Epithelial cell of esophagus (primary cell): ENCODE measurements at regions not wholly inside any gene's neighbourhood (a gene's known extent, or its start where the extent isn't known, plus 50 kb on each side); places are given as distances from the start of the nearest gene placed in this dataset.

Source experiments
- DNase-seq: peaks from one replicate; pipeline ENCODE4 v3.0.0; 2010; ENCODE audit warnings: low read depth
- H3K4me3 ChIP-seq: 2 replicates; pipeline ENCODE4 v1.5.1; 2011; ENCODE audit warnings: mild to moderate bottlenecking, low read length, control low read depth
- CTCF ChIP-seq: IDR thresholded peaks from 2 replicates; pipeline ENCODE4 v1.5.1; 2011; ENCODE audit warnings: low read depth, mild to moderate bottlenecking, low read length, control low read depth, inconsistent platforms; ENCODE audit not compliant: insufficient read depth; ENCODE audit errors: missing control alignments

DNA sequence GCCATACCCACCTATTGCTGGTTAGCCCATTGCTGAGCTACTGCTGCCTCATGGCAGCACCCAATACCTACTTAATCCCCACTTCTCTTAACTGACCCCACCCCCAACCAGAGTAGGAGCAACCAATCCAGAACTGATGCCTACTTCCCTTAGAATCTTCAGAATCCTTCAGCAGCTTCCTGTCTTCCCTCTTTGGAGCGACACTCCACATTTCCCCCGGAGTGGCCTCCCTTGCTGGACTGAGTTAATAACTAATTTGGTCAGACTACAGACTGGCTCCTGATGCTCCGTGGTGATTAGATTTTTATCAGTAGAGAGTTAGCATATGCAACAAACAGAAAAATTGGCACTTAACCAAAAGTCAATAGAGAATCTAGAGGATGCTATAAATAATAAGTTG is 51.2 kb upstream of the UBR2 start:
- no peak overlapping the region for H3K4me3 ChIP-seq
- TF ChIP-seq CTCF: no peak
- no peak for DNase-seq

DNA sequence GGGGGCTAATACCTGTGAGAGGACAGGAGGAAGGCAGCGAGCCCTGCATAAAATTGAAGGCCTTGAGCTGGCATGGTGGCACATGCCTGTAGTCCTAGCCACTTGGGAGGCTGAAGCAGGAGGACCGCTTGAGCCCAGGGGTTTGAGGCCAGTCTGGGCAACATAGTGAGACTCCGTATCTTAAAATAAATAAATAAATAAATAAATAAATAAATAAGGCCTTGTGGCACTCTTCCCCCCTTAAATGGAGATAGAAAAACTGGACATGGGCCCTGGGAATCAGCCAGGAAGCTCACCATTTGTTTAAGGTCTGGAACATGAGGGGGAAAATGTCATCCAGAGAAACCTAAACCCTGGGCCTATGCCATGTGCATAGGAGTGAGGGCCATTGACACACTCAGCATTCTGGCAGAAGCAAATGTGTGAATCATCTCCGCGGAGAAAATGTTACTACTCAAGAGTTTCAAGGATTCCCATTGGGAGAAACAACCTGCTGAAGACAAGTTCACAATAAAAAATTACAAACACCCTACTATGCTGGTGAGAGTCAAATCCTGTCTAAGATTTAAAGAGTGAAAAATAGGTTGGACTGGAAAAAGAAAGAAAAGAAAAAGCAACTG is 51.9 kb upstream of the UBR2 start:
- no peak for TF ChIP-seq CTCF
- DNase-seq: peak; percentile 32
- H3K4me3 ChIP-seq: no peak overlapping the region

DNA sequence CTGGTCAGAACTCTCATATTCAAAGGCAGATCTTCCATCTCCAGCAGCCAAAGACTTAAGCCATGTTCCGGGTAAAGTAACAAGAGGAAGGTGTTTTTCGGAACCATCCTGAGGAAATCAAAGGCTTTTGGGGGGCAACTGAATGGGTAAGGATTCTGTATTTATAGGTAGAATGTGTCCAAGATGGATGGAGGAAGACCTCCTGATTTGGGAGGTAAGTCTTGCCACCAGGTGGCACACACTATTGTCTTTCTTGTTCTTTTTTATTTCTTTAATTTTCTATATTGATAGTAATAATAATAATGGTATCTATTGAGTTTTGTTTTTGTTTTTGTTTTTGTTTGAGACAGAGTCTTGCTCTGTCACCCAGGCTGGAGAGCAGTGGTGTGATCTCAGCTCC is 53.0 kb upstream of the UBR2 start:
- TF ChIP-seq CTCF: peak; percentile 28
- H3K4me3 ChIP-seq: no peak overlapping the region
- DNase-seq: no peak

GRCh38 chr6:42509765-42510164 is 54.1 kb upstream of the UBR2 start:
- no peak for DNase-seq
- H3K4me3 ChIP-seq: no peak overlapping the region
- TF ChIP-seq CTCF: no peak

GRCh38 chr6:42509256-42509655 is 54.6 kb upstream of the UBR2 start:
- TF ChIP-seq CTCF: no peak
- H3K4me3 ChIP-seq: no peak overlapping the region
- no peak for DNase-seq

DNA sequence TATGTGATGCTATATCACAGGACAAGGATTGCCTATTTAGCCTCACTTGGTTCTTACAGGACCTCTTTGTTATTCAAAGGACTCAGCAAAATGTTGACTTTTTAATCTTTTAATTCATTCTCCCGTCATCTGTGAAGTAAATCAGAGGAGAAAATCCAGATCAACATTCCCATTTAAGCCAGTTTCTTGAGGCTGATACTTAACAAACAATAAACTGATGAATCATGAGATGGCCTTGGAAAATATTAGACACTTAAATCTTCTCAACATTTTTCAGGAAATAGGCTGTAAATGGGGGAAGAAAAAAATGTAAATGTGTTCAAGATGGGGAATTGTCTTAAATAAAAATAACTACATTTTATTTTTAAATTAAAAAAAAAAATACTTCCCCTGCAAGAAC is 55.9 kb upstream of the UBR2 start:
- no peak for DNase-seq
- no peak for TF ChIP-seq CTCF
- H3K4me3 ChIP-seq: no peak overlapping the region

- H3K4me3 ChIP-seq: no peak overlapping the region
- no peak for TF ChIP-seq CTCF
- DNase-seq: no peak
Observed at GRCh38 chr6:42507195-42507594, 55.5 kb upstream of the TRERF1 start.
